SH-SY5Y (cell line): ENCODE measurements at regions not wholly inside any gene's neighbourhood (a gene's known extent, or its start where the extent isn't known, plus 50 kb on each side); places are given as distances from the start of the nearest gene placed in this dataset.

Experiments used
- GATA2 ChIP-seq: IDR thresholded peaks from 2 replicates; pipeline ENCODE4 v1.6.1; 2011; ENCODE audit warnings: mild to moderate bottlenecking, low read depth, low read length
- GATA3 ChIP-seq: IDR thresholded peaks from 2 replicates; pipeline ENCODE4 v1.6.1; 2011; ENCODE audit warnings: low read depth, mild to moderate bottlenecking, low read length, moderate library complexity

- no peak for TF ChIP-seq GATA2
- TF ChIP-seq GATA3: no peak
Observed at GRCh38 chr2:181218401-181218821, 238.0 kb downstream of the UBE2E3 start.
